T-helper 2 cell (primary cell): ENCODE measurements at regions not wholly inside any gene's neighbourhood (a gene's known extent, or its start where the extent isn't known, plus 50 kb on each side); places are given as distances from the start of the nearest gene placed in this dataset.

Experiments
- DNase-seq, 5 experiments: peaks; one replicate each; pipeline versions ENCODE4 v3.0.0 to v3.0.0-alpha.2; 2012 to 2022

GRCh38 chr9:120212153-120212852 is 367.7 kb downstream of the CDK5RAP2 start:
- no peak for DNase-seq

GRCh38 chr9:120210274-120210673 is 369.7 kb downstream of the CDK5RAP2 start:
- no peak for DNase-seq

GRCh38 chr9:120202856-120203654 is 376.9 kb downstream of the CDK5RAP2 start:
- DNase-seq, result no peak

GRCh38 chr9:120198027-120198426 is 381.9 kb downstream of the CDK5RAP2 start:
- DNase-seq, result no peak

- DNase-seq, result no peak
Measured at GRCh38 chr9:120197605-120198004, 382.4 kb downstream of the CDK5RAP2 start.

- DNase-seq, result no peak
Measured at GRCh38 chr9:120191141-120191540, 388.8 kb downstream of the CDK5RAP2 start.

GRCh38 chr9:120187758-120188157 is 392.2 kb downstream of the CDK5RAP2 start:
- DNase-seq, result no peak

- no peak for DNase-seq
Measured at GRCh38 chr9:120186276-120186675, 393.7 kb downstream of the CDK5RAP2 start.

GRCh38 chr9:120184266-120184665 is 395.7 kb downstream of the CDK5RAP2 start:
- DNase-seq, result no peak

- no peak for DNase-seq
Measured at GRCh38 chr9:120183615-120184014, 396.4 kb downstream of the CDK5RAP2 start.

- no peak for DNase-seq
Measured at GRCh38 chr9:120182011-120182410, 398.0 kb downstream of the CDK5RAP2 start.

GRCh38 chr9:120177121-120177520 is 402.8 kb downstream of the CDK5RAP2 start:
- DNase-seq, result no peak

- DNase-seq, result no peak
Measured at GRCh38 chr9:120175031-120175430, 404.9 kb downstream of the CDK5RAP2 start.

- no peak for DNase-seq
Measured at GRCh38 chr9:120161776-120162175, 418.2 kb downstream of the CDK5RAP2 start.

GRCh38 chr9:120158221-120158620 is 421.7 kb downstream of the CDK5RAP2 start:
- DNase-seq, result no peak

- no peak for DNase-seq
Measured at GRCh38 chr9:120156376-120156775, 423.6 kb downstream of the CDK5RAP2 start.

GRCh38 chr9:120153258-120153657 is 426.7 kb downstream of the CDK5RAP2 start:
- DNase-seq, result no peak

GRCh38 chr9:120152295-120152694 is 427.7 kb downstream of the CDK5RAP2 start:
- no peak for DNase-seq

- no peak for DNase-seq
Measured at GRCh38 chr9:120151806-120152205, 428.2 kb downstream of the CDK5RAP2 start.

GRCh38 chr9:120151149-120151548 is 428.8 kb downstream of the CDK5RAP2 start:
- no peak for DNase-seq

- DNase-seq, result no peak
Measured at GRCh38 chr9:120138955-120139354, 441.0 kb downstream of the CDK5RAP2 start.

GRCh38 chr9:120137186-120137840 is 442.7 kb downstream of the CDK5RAP2 start:
- no peak for DNase-seq

GRCh38 chr9:120136696-120137095 is 443.3 kb downstream of the CDK5RAP2 start:
- no peak for DNase-seq

- DNase-seq, result no peak
Measured at GRCh38 chr9:120117081-120117480, 462.9 kb downstream of the CDK5RAP2 start.
